HEK293T (cell line): ENCODE measurements at regions not wholly inside any gene's neighbourhood (a gene's known extent, or its start where the extent isn't known, plus 50 kb on each side); places are given as distances from the start of the nearest gene placed in this dataset.

Experiments
- CTCF ChIA-PET: fragments of 350-600 bp; formaldehyde crosslinking; extraction: SDS; loops from one replicate; lab custom pipeline; 2021; ENCODE audit warnings: antibody characterized with exemption, inconsistent platforms; lab: Yijun Ruan, JAX
- POLR2A ChIA-PET: fragments of 350-600 bp; formaldehyde crosslinking; extraction: SDS; loops from one replicate; lab custom pipeline; 2020; ENCODE audit warnings: antibody characterized with exemption, inconsistent platforms; lab: Yijun Ruan, JAX
- DNase-seq: peaks from one replicate; pipeline ENCODE4 v3.0.0; 2012; ENCODE audit warnings: mixed read lengths; ENCODE audit errors: extremely low spot score
- ARNT ChIP-seq: fragments of 450-650 bp; IDR thresholded peaks from 2 replicates; pipeline ENCODE4 v1.6.1; 2017; ENCODE audit warnings: mild to moderate bottlenecking
- BHLHE40 ChIP-seq: fragments of 450-650 bp; IDR thresholded peaks from 2 replicates; pipeline ENCODE4 v1.6.1; 2016; ENCODE audit warnings: mild to moderate bottlenecking, moderate library complexity, borderline replicate concordance
- CTBP1 ChIP-seq: fragments of 450-650 bp; IDR thresholded peaks from 2 replicates; pipeline ENCODE4 v1.6.1; 2016; ENCODE audit warnings: borderline replicate concordance
- ELF4 ChIP-seq: fragments of 450-650 bp; IDR thresholded peaks from 2 replicates; pipeline ENCODE4 v1.6.1; 2017; ENCODE audit warnings: antibody characterized with exemption
- FOXA1 ChIP-seq: fragments of 450-650 bp; IDR thresholded peaks from 2 replicates; pipeline ENCODE4 v1.6.1; 2016; ENCODE audit warnings: mild to moderate bottlenecking
- FOXK2 ChIP-seq: fragments of 450-650 bp; IDR thresholded peaks from 2 replicates; pipeline ENCODE4 v1.6.1; 2016; ENCODE audit warnings: mild to moderate bottlenecking
- FOXM1 ChIP-seq: fragments of 450-650 bp; IDR thresholded peaks from 2 replicates; pipeline ENCODE4 v1.6.1; 2017; ENCODE audit warnings: mild to moderate bottlenecking, borderline replicate concordance
- HDGF ChIP-seq: fragments of 450-650 bp; IDR thresholded peaks from 2 replicates; pipeline ENCODE4 v1.6.1; 2017; ENCODE audit warnings: antibody characterized with exemption, borderline replicate concordance
- L3MBTL2 ChIP-seq: fragments of 450-650 bp; conservative IDR thresholded peaks from 2 replicates; pipeline ENCODE4 v1.6.1; 2016; ENCODE audit warnings: mild to moderate bottlenecking
- LEF1 ChIP-seq: fragments of 450-650 bp; IDR thresholded peaks from 2 replicates; pipeline ENCODE4 v1.6.1; 2017; ENCODE audit warnings: mild to moderate bottlenecking, borderline replicate concordance
- NFRKB ChIP-seq: fragments of 450-650 bp; IDR thresholded peaks from 2 replicates; pipeline ENCODE4 v1.6.1; 2016; ENCODE audit warnings: mild to moderate bottlenecking, moderate library complexity
- PKNOX1 ChIP-seq: fragments of 450-650 bp; IDR thresholded peaks from 2 replicates; pipeline ENCODE4 v1.6.1; 2016
- SP1 ChIP-seq: fragments of 450-650 bp; IDR thresholded peaks from 2 replicates; pipeline ENCODE4 v1.6.1; 2017
- SUZ12 ChIP-seq: fragments of 450-650 bp; IDR thresholded peaks from 2 replicates; pipeline ENCODE4 v1.6.1; 2016; ENCODE audit warnings: mild to moderate bottlenecking
- TARDBP ChIP-seq: fragments of 450-650 bp; IDR thresholded peaks from 2 replicates; pipeline ENCODE4 v1.6.1; 2016
- ZNF384 ChIP-seq: fragments of 450-650 bp; IDR thresholded peaks from 2 replicates; pipeline ENCODE4 v1.6.1; 2016

- TF ChIP-seq BHLHE40: no peak
- no peak for TF ChIP-seq NFRKB
- TF ChIP-seq ELF4: no peak
- no peak for TF ChIP-seq SUZ12
- no peak for TF ChIP-seq PKNOX1
- TF ChIP-seq ZNF384: no peak
- no peak for TF ChIP-seq FOXA1
- TF ChIP-seq LEF1: no peak
- no peak for TF ChIP-seq ARNT
- no peak for TF ChIP-seq SP1
- no peak for TF ChIP-seq HDGF
- ChIA-PET POLR2A (no interaction called here), CTCF (no interaction called here)
- DNase-seq: no peak
Measured at GRCh38 chr1:222941425-222941824, 126.6 kb downstream of the DISP1 start.

- CTCF ChIA-PET: interaction anchor here (0.8 kb wide), 1 partner anchor 178 kb away, joined by 10 read pairs; no protein-coding TSS in a partner anchor
- TF ChIP-seq LEF1 (no peak), SUZ12 (no peak)
- POLR2A ChIA-PET: no interaction called here
- DNase-seq: no peak
Measured at GRCh38 chr1:222946436-222946835, 131.6 kb downstream of the DISP1 start.

- no peak for TF ChIP-seq ARNT
- TF ChIP-seq ZNF384: no peak
- no peak for TF ChIP-seq TARDBP
- TF ChIP-seq L3MBTL2: no peak
- no peak for TF ChIP-seq BHLHE40
- no peak for TF ChIP-seq FOXK2
- TF ChIP-seq CTBP1: no peak
- no peak for TF ChIP-seq SUZ12
- ChIA-PET POLR2A (no interaction called here), CTCF (no interaction called here)
- no peak for DNase-seq
Measured at GRCh38 chr1:222948079-222948478, 133.2 kb downstream of the DISP1 start.

GRCh38 chr1:222950892-222951291 is 136.1 kb downstream of the DISP1 start:
- ChIA-PET CTCF (no interaction called here), POLR2A (no interaction called here)
- no peak for DNase-seq
- TF ChIP-seq FOXK2: no peak
- no peak for TF ChIP-seq SUZ12
- TF ChIP-seq BHLHE40: no peak
- no peak for TF ChIP-seq PKNOX1
- TF ChIP-seq FOXM1: no peak
- no peak for TF ChIP-seq FOXA1
- no peak for TF ChIP-seq HDGF

- POLR2A ChIA-PET: no interaction called here
Measured at GRCh38 chr1:222953585-222953984, 138.7 kb downstream of the DISP1 start.

GRCh38 chr1:222955964-222956363 is 141.1 kb downstream of the DISP1 start:
- DNase-seq: no peak
- CTCF ChIA-PET: no interaction called here
- POLR2A ChIA-PET: no interaction called here
- TF ChIP-seq LEF1: no peak
- no peak for TF ChIP-seq ELF4
- no peak for TF ChIP-seq NFRKB
- TF ChIP-seq ARNT: no peak
- TF ChIP-seq HDGF: no peak
- TF ChIP-seq CTBP1: no peak
- no peak for TF ChIP-seq L3MBTL2
- no peak for TF ChIP-seq TARDBP

More at GRCh38 chr1:222953585-222953984, 138.7 kb downstream of the DISP1 start:
- no peak for TF ChIP-seq SUZ12
- no peak for TF ChIP-seq CTBP1
- TF ChIP-seq BHLHE40: no peak
- TF ChIP-seq PKNOX1: no peak
- no peak for TF ChIP-seq FOXM1
- TF ChIP-seq L3MBTL2: no peak
- no peak for TF ChIP-seq FOXA1
- TF ChIP-seq HDGF: no peak
- CTCF ChIA-PET: no interaction called here
- no peak for DNase-seq

GRCh38 chr1:222956601-222957000 is 141.8 kb downstream of the DISP1 start:
- ChIA-PET POLR2A (no interaction called here), CTCF (no interaction called here)
- TF ChIP-seq HDGF (no peak), PKNOX1 (no peak), ARNT (no peak), NFRKB (no peak), BHLHE40 (no peak), L3MBTL2 (no peak), FOXM1 (no peak), SP1 (no peak), TARDBP (no peak)
- no peak for DNase-seq
